ENCODE measurements at regions not wholly inside any gene's neighbourhood (a gene's known extent, or its start where the extent isn't known, plus 50 kb on each side); places are given as distances from the start of the nearest gene placed in this dataset.

DNA sequence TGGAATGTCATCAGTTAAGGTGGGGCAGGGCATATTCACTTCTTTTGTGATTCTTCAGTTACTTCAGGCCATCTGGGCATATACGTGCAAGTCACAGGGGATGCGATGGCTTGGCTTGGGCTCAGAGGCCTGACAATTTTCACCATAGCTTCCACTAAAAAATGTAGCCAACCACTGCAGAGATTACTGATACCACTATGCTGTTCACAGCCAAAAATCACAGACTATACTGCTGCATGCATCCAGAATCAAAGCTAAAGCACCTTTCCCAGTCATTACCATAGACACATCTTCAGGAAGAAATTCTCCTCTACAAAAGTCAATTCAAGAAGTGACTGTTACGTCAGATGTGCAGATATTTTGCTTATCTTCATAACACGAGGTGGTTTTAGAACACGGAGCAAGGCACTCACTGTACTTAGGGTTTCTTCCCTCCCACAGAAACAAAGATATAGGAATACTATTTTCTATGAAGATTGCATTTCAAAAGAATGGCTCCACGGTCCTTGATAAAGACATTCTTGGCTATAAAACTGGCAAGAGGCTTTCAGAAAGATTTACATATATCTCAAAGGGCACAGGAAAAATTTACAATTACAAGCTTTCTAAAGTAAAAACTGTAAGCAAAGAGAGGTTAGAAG lies 1556.6 kb upstream of the PRR20A start:
- H3K4me1 ChIP-seq = no peaks in the 10 kb centered on the region
- TF ChIP-seq POLR2A (IDR thresholded peaks at IDR 0.05) (no peak), EP300 (IDR thresholded peaks at IDR 0.05) (no peak)
- TF ChIP-seq, protein P1, sequence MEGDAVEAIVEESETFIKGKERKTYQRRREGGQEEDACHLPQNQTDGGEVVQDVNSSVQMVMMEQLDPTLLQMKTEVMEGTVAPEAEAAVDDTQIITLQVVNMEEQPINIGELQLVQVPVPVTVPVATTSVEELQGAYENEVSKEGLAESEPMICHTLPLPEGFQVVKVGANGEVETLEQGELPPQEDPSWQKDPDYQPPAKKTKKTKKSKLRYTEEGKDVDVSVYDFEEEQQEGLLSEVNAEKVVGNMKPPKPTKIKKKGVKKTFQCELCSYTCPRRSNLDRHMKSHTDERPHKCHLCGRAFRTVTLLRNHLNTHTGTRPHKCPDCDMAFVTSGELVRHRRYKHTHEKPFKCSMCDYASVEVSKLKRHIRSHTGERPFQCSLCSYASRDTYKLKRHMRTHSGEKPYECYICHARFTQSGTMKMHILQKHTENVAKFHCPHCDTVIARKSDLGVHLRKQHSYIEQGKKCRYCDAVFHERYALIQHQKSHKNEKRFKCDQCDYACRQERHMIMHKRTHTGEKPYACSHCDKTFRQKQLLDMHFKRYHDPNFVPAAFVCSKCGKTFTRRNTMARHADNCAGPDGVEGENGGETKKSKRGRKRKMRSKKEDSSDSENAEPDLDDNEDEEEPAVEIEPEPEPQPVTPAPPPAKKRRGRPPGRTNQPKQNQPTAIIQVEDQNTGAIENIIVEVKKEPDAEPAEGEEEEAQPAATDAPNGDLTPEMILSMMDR (IDR thresholded peaks at IDR 0.05) = no peak
- 56 to 83% methylated on average over 6 of the region's 6 CpGs for WGBS, 2 donors

DNA sequence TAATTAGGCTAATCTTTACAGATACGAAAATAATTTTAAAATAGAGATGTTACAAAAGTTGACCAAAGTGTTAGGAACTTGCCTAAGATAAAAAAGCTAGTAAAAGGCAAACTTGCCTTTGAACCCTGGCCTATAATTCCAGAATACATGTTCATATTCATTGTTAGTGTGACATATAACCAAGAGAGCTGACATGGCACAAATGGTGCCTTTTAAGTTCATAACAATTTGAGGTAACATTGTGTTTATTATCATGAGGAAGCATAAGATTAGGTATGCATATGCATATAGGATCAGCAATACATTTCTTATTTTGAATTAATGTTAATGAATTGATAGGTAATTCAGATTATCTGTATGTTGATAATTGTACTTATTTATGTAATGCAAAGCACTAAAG lies 1537.9 kb upstream of the PRR20A start:
- no peak for DNase-seq (ENCODE audit: low spot score in 2 of 2)
- Histone ChIP-seq H3K27me3 (no peaks in the 10 kb centered on the region), H3K4me1 (no peaks in the 10 kb centered on the region), H3K36me3 (no peaks in the 10 kb centered on the region), H3K9me3 (peaks cover 0 to 5% (median 0%) of the 10 kb centered on the region in 4 donors), H3K27ac (no peak overlapping the region), H3K4me3 (no peak overlapping the region)
- TF ChIP-seq EP300 (IDR thresholded peaks at IDR 0.05) = no peak
- no peak for TF ChIP-seq POLR2A (IDR thresholded peaks at IDR 0.05)
- TF ChIP-seq, protein P1 (IDR thresholded peaks at IDR 0.05) = no peak
- WGBS, 2 donors = 79 to 83% methylated on average over 1 of the region's 1 CpG

More for the DNA sequence above, 1556.6 kb upstream of the PRR20A start:
- Histone ChIP-seq H3K27me3 (no peaks in the 10 kb centered on the region), H3K27ac (no peak overlapping the region), H3K9me3 (no peaks in the 10 kb centered on the region), H3K36me3 (no peaks in the 10 kb centered on the region), H3K4me3 (no peak overlapping the region)
- DNase-seq (ENCODE audit: low spot score in 2 of 2) = no peak

DNA sequence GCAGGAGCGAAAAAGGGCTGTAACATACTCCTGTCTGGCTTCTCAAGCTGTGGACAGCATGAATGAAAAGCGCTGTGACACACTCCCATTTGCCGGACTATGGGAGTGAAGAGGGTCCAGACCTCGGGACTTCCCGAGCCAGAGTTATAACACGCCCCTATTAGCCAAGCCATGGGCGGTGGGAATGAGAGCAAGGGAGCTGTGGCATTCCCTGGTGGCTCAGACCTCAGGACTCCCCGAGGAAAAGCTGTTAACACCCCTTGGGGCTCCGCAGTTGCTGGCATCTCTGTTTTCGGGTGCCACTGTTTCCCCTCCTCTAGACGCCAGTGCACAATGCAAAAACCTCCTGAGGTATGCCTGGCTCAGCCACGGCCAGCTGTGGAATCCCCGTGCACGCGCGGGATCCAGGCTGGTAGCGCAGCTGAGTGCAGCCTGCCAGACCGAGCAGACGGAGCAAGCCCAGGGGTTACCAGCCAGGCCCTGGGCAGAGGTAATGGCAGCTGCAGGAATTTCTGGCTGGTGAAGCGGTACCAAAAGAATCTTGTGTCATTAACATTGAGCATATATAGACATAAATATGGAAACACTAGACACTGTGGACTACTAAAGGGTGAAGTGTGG lies 1534.6 kb upstream of the PRR20A start:
- no peak for DNase-seq (ENCODE audit: low spot score in 2 of 2)
- H3K27ac ChIP-seq = no peak overlapping the region
- H3K4me3 ChIP-seq = no peak overlapping the region
- no peaks in the 10 kb centered on the region for H3K4me1 ChIP-seq
- TF ChIP-seq, protein P1 (IDR thresholded peaks at IDR 0.05) = no peak
- TF ChIP-seq POLR2A (IDR thresholded peaks at IDR 0.05) (no peak), EP300 (IDR thresholded peaks at IDR 0.05) (no peak)
- 92 to 94% methylated on average over 19 to 20 of the region's 20 CpGs for WGBS, 2 donors
- H3K9me3 ChIP-seq = peaks cover 0 to 5% (median 0%) of the 10 kb centered on the region in 4 donors
- no peaks in the 10 kb centered on the region for H3K36me3 ChIP-seq
- H3K27me3 ChIP-seq = no peaks in the 10 kb centered on the region

DNA sequence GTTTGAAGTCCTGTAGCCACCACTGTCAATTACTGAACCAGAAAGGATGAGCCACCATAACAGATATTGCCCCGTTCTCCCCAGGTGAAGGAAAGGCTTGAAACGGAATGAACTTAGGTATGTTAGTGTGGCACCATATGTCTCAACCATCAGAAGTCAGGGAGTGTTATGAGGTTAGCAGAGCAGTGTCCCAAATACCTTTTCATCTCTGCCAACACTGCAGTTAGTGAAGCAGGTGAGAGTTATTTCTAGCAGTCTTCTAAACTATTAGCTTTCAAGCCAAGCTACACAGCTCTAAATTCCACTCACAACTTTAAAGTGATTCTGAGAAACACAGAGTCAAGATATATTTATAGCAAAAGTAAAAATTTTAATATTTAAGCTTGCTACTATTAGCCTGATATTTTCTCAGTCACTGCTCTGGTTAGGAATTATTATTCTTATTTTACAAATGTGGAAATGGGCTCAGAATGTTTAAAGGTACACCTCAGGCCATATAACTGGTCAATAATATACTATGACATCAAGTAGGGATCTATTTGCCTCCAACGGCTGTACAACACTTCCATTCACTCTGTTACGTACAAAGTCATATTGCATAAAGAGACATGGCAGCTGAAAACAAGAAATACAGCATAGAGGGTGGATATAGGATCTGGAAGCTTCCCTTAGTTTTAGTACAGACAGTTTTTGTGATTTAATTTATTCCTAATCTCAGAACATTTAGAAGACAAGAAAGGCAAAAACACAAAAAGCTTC lies 1527.1 kb upstream of the PRR20A start:
- no peak for TF ChIP-seq POLR2A (IDR thresholded peaks at IDR 0.05)
- TF ChIP-seq EP300 (IDR thresholded peaks at IDR 0.05) = no peak
- TF ChIP-seq, protein P1 (IDR thresholded peaks at IDR 0.05) = no peak
- H3K27me3 ChIP-seq = no peaks in the 10 kb centered on the region
- 60 to 76% methylated on average over 4 of the region's 4 CpGs for WGBS, 2 donors

DNA sequence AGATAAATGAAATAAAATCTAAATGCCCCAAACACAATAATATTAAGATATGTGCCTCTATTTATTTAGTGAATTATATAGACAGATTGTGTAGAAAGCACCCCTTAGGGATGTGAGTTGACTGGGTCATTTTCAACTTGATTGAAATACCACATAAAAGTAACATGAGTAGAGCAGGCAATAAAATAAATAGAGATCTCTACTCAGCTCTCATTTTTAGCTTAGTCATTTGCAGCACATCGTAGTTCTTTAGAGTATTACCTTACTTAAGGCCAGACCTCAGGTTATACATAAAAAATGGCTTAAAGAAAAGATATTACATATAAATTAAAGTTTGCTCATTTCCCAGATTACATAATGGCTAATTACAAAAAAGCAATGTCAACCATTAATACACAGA lies 1525.6 kb upstream of the PRR20A start:
- H3K4me1 ChIP-seq = no peaks in the 10 kb centered on the region
- TF ChIP-seq POLR2A (IDR thresholded peaks at IDR 0.05) (no peak), EP300 (IDR thresholded peaks at IDR 0.05) (no peak)
- TF ChIP-seq, protein P1 (IDR thresholded peaks at IDR 0.05) = no peak
- H3K36me3 ChIP-seq = no peaks in the 10 kb centered on the region
- WGBS, 2 donors = 43 to 57% methylated on average over 1 of the region's 1 CpG
- H3K9me3 ChIP-seq = no peaks in the 10 kb centered on the region
- H3K27ac ChIP-seq = no peak overlapping the region
- H3K27me3 ChIP-seq = no peaks in the 10 kb centered on the region
- DNase-seq (ENCODE audit: low spot score in 2 of 2) = no peak
- H3K4me3 ChIP-seq = no peak overlapping the region

More for the DNA sequence above, 1527.1 kb upstream of the PRR20A start:
- Histone ChIP-seq H3K9me3 (no peaks in the 10 kb centered on the region), H3K27ac (no peak overlapping the region), H3K36me3 (no peaks in the 10 kb centered on the region), H3K4me3 (no peak overlapping the region), H3K4me1 (no peaks in the 10 kb centered on the region)
- no peak for DNase-seq (ENCODE audit: low spot score in 2 of 2)

Measured in tibial nerve (tissue), 4 donors.